HG03342 (cell line): ENCODE measurements at regions not wholly inside any gene's neighbourhood (a gene's known extent, or its start where the extent isn't known, plus 50 kb on each side); places are given as distances from the start of the nearest gene placed in this dataset.
"Not testable (repeated sequence)": the region's sequence is repeated elsewhere in the genome, so short reads cannot be mapped to it uniquely, and the experiment has no call there.

Experiments used
- ATAC-seq: cut with Tn5 transposase; IDR thresholded peaks from one replicate; pipeline ENCODE4 v1.9.1; 2021; ENCODE audit warnings: mild to moderate bottlenecking, moderate library complexity; ENCODE audit not compliant: unreplicated experiment

- ATAC-seq, result not testable (repeated sequence)
Measured at GRCh38 chr4:142897518-142897917, 51.4 kb upstream of the INPP4B start.

- no peak for ATAC-seq
Measured at GRCh38 chr4:142900622-142901021, 54.5 kb upstream of the INPP4B start.

DNA sequence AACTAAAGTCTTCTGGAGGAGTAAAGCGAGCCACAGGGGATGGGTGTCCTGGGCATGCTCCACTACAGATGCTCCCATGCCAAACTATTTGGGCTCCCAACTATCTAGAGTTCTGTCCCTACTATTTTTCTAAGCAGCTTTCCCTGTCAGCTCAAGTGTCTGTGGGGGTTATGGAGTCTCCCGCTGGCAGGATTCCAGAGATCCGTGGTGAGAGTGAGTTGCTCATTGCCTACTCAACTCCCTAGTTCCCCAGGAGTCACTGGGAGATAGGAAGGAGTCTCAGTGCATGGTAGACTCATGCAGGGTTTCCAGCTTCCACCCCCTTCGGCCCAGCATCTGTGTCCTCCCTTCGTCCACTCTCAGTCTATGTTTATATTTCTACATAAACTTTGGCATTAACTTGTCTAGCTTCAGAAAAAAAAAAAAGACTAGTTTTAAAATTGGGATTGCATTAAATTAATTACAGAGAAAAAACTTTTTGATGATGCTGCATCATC is 55.1 kb upstream of the INPP4B start:
- ATAC-seq, result no peak

DNA sequence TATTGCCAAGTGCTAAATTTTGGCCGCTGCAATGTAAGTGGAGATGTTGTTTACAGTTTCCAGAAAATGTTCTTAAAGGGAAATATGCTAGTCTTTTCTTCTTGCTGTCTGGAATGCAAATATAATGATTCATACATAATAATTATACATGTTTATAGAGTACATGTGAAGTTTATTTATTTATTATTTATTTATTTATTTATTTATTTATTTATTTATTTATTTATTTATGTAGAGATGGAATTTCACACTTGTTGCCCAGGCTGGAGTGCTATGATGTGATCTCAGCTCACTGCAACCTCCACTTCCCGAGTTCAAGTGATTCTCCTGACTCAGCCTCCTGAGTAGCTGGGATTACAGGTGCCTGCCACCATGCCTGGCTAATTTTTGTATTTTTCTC is 57.5 kb upstream of the INPP4B start:
- ATAC-seq, result not testable (repeated sequence)

DNA sequence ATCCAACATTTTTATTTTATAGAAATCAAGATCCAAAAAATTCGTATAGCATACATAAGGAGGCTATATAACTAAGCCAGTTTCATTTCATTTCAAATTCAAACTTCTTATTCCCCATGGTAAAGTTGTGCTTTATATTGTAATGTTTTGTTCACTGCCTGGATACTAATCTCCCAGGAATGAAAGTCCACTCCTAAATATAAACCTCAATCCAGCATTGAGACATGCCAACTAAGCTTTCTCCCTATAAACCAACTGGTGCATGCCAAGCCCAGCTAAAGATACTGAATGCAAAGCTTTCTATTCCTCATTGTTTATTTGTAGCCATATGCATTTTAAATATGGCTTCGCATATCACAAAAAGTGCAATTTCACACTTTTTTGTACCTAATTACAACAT is 63.8 kb upstream of the INPP4B start:
- no peak for ATAC-seq

- ATAC-seq, result no peak
Measured at GRCh38 chr4:142913034-142913433, 66.9 kb upstream of the INPP4B start.

- no peak for ATAC-seq
Measured at GRCh38 chr4:142913461-142914030, 67.4 kb upstream of the INPP4B start.

DNA sequence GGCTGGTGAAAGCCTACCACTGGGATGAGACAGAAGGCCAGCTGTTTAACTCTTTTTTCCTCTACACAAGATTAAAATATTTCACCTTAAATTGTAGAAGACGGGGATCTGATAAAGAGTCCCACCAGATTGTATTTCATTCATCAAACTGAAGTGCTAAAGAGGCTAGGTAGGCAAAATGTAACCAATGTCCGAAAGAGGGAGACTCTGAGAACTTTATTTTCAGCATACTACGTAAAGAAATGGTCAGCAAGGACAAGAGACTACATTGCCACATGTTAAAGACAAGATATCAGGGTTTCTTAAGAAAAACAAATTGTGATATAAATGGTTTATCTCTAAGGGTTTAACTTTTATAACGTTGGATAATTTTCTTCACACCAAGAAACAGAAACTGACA is 71.6 kb upstream of the INPP4B start:
- ATAC-seq, result no peak

- no peak for ATAC-seq
Measured at GRCh38 chr4:142922720-142923119, 76.6 kb upstream of the INPP4B start.

DNA sequence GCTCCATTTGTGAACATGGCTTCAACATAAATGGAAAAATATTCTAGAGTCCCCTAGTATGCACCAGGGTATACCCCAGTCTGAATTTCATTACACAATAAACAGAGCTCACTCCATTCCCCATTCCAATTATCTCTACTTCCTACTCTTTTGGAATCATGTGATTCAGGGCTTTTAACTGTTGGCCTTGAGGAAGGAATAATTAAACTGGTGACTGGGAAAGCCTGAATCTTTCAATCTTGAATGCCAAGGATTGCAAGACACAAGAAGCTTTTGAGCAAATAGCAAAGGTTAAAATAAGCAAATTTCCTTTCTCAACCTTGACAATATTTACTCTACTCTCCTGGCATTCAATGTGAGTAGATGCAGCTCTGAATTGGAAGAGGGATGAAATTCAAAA is 77.5 kb upstream of the INPP4B start:
- ATAC-seq, result no peak

- ATAC-seq, result no peak
Measured at GRCh38 chr4:142925161-142925560, 79.1 kb upstream of the INPP4B start.

DNA sequence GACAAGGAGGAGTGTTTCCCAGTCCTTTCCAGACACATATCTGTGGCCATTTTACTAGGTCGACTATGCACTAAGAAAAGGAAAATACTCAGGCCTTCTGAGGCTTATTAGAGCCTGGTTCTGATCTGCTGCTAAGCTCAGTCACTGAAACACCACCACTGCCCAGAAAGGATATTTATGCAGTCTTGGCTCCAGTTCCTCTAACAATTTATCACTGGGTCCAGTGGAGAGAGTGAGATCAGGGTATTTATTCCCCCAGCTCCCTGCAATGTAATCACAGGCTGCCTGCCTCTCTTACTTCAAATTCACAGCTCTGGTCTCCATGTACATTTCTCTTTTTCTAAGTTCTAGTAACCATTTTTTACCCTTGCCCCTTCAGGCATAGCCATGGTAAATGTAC is 81.6 kb upstream of the INPP4B start:
- no peak for ATAC-seq

DNA sequence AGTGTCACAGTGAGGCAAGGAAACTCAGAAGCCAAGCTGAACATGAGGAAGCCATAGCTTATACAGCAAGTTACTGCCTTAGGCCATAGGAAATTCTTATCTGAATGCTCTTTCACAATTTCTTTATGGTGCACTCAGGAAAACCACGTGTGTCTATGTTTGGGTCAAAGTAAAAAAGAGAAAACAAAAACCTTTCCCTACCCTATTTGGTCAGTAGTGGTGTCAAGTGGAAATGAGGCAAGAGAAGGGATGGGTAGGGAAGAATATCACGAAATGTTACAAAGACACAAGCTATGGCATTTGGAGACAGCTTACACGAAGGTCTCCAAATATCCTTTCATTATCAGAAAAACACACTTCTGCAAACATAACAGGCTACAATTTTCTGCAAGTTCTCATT is 83.4 kb upstream of the INPP4B start:
- ATAC-seq, result no peak

DNA sequence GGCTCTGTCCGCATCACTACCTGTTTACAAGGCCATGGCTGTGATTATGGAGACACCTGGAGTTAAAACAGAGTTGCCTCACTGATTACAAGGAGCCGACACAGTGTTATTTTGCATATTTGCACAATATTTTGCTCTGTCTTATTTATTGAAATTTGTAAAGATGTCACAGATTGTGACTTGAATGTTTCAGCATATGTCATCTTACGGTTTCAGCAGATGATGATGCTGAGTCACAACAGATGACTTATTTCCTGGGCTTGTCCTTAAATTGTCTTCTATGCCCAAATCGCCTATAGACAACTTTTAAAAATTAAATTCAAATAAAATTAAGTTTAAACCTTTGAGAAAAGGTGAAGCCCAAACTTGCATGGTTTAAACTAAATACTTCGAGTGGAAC is 87.1 kb upstream of the INPP4B start:
- no peak for ATAC-seq

GRCh38 chr4:142940425-142941330 is 94.6 kb upstream of the INPP4B start:
- no peak for ATAC-seq

DNA sequence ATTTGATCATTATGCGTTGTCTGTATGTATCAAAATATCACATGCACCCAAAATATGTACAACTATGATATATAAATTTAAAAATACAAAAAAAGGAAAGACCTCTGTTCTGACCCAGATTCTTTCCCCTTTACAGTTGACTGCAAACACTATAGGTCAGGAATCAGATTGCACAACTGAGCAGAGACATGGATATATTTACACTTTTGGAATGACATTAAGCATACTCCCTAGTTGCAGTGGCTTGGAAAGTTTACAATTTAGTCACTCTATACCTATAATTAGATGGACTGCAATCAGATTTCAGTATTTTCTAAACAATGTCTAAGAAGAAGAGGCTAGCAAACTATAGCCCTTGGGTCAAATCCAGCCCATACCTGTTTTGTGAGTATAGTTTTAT is 98.5 kb upstream of the INPP4B start:
- no peak for ATAC-seq

GRCh38 chr4:142952821-142953580 is 106.9 kb upstream of the INPP4B start:
- no peak for ATAC-seq

GRCh38 chr4:142954415-142954814 is 108.3 kb upstream of the INPP4B start:
- ATAC-seq, result no peak

DNA sequence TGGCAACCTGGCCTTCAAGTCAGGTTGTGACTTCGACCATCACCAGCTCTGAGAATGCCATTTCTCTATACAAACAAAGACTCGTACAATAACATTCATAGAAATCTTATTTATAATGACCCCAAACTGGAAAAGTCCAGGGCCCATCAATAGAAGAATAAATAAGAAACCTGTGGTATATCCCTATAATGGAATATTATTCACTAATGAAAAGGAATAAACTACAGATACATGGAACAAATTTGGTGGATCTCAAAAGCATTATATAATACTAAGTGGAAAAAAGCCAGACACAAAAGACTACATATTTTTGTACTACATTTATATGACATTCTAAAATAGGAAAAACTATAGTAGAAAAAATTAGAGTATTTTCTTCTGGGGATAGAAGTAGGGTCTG is 109.4 kb upstream of the INPP4B start:
- ATAC-seq, result no peak

DNA sequence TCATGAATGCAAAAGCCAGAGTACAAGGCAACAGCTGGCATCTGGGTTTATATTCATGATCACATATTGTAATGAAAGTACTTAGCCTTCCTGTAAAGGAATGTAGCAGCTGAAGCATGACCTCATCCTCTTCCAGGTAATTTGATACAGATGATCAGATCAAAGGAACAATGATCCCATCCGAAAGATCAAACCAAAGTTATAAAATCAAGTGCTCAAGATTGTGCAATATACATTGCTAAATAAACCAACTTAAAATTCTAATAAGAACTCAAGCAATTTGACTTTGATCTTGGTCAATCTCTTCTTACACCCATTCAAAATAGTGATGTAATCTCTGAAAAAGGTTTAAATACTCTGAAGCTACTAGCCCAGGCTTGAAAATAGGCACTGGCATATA is 113.1 kb upstream of the INPP4B start:
- ATAC-seq, result no peak

DNA sequence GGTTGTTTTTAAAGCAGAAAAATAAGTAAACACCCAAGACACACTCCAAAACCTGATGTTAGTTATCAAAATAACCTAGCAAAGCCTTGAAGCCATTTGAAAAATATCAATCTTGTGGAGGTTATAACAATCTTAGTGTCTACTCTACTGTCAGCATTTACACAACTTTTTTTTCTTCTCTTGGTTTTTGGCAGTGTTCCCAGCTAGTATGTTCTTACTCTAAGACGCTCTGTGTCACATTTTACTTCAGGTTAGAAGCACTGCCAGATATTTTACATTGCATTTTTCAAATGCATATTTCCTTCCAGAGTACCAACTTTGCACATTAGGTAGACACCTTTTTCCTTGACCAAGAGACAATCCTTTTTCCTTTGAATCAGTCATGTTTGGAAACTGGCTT is 114.0 kb upstream of the INPP4B start:
- no peak for ATAC-seq
